HG03342 (cell line): ENCODE measurements at regions not wholly inside any gene's neighbourhood (a gene's known extent, or its start where the extent isn't known, plus 50 kb on each side); places are given as distances from the start of the nearest gene placed in this dataset.
"Not testable (repeated sequence)": the region's sequence is repeated elsewhere in the genome, so short reads cannot be mapped to it uniquely, and the experiment has no call there.

Source experiments
- ATAC-seq: cut with Tn5 transposase; IDR thresholded peaks from one replicate; pipeline ENCODE4 v1.9.1; 2021; ENCODE audit warnings: mild to moderate bottlenecking, moderate library complexity; ENCODE audit not compliant: unreplicated experiment

DNA sequence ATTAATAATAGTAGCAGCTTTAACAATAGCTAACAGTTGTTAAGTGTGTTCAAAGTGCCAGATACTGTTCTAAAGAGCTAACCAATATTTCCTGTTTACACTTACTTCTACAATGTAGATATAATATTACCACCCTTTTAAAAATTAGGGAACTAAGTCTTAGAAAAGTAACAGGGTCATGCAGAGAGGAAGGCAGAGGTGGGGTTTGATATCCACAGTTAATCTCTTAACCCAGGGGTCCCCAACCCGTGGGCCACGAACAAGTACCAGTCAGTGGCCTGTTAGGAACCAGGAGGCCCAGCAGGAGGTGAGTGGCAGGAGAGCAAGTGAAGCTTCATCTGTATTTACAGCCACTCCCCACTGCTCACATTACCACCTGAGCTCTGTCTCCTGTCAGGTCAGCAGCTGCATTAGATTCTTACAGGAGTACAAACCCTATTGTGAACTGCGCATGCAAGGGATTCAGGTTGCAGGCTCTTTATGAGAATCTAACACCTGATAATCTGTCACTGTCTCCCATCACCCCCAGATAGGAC, 89.1 kb downstream of the ACTL7B start:
- no peak for ATAC-seq

DNA sequence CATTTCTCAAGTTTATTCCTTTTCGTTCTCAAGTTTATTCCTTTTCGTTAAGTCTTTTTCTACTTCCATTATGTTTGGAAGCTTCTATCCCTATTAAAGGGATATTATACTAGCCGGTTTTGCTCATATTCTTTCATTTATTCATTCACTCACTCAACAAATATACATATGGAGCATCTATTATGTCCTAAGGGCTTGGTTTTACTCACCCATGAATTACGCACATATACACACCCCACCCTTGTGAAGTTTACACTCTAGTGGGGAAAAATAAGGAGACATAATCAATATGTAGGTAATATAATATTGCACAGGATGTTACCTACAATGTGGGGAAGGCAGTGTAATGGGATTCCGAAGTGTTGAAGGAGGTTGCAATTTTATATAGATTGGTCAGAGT, 90.5 kb downstream of the ACTL7B start:
- no peak for ATAC-seq

DNA sequence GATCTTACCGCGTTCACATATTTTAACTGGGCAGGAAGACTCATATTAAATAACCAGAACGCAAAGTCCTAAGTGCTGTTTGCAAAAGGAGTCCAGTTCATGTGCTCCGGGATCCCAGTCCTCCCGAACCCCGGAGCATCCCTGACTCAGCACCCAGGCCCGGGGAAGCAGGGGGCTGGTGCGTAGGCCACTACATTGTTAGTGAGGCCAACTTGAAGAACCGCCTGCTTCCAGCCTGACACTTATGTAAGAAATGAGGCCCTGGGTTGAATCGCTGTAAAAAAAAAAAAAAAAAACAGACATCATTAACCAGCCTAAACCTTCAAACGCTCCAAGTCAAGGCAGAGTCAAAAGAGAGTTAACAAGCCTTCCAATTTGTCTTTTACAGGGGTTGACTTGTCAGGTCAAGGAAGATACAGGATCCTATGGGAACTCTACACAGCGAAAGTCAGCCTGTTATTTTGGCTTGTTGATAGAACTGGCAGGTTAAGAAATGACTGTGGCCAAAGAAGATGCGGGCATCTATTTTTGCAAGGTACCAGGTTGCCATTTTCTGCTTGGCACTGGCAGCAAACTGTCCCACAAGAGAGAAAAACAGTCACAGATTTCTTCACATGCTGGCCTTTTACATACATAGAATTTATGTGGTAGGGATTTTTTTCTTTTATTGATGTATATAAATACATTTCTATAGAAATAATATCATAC, 93.3 kb downstream of the ACTL7B start:
- no peak for ATAC-seq

DNA sequence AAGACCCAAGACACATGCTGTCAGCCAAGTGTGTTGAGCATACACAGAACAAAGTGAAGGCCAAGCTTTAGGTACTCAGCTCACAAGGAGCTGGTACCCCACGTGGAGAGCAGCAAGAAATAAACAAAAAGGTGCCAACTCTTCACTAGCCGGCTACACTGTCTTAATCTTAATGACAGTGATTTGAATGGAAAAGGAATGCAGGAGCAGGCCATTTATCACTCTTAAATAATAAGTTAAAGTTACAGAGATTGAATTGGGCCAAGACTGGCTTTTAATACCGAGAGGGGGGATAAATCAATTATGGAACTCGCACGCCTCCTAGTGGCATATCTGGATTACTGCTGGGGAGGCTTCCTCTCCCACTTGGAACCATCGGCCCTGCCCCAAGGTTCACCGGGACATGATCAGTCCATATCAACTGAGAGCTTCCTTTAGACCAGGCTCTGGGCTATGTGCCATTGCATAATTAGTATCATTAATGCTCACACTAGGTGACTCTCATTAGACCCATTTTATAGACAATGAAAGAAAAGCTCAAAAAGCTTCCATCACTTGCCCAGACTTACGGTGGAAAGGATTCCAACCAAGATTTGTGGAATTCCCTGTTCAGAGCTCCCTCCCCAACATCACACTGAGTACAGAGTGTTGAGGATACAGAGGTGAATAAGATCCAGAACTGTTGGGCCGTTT, 94.0 kb downstream of the ACTL7B start:
- peak; percentile 81 for ATAC-seq

DNA sequence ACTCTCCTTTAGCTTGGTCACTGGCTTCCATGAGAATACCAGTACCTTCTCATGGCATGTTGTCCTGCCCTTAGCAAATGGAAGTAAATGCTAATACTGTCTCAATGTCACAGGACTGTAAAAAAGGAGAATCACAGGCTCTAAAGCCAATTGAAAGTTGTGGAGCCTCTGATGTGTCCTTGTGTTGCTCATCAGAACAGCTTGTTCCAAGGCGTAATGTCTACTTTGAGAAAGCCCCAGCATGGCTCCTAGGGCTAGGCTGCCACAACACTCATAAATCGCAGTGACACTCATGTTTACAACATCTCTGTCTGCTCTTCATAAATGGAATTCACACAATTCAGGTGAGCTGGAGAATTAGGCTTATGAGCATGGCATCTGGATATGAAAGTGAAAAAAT, 94.9 kb downstream of the ACTL7B start:
- no peak for ATAC-seq

DNA sequence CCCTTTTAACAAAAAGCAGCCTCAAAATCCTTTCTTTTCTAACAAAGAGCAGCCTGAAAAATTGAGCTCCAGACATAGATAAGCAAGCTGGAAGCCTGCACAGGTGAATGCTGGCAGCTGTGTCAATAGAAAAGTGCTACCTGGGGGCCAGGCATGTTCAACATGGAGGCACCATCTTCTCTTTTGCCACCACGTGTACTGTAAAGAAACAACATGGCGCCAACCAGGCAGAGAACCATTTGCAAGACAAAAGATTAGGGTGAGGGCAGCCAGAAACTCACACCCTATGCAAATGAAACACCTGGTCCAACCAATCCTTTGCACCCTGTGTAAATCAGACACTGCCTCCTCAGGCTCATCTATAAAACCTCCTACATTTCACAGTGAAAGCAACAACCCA, 96.0 kb downstream of the ACTL7B start:
- ATAC-seq: no peak

DNA sequence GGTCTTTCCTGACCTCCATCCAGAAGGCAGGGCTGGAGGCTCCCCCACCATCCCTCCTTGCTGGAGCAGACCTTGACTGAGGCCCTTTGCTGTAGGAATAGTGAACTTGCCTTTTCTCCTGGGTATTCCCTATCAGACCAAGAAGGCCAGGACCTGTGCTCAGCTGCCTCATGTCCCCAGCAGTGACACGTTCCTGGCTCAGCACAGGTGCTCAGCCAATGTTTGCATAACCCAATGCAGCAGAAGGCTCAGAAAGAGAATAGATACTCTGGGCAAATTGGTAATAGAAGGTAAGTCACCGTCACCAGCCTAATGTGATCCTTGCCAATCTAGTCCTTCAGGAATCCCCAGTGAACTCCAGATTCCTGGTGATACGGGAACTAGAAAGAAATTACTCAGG, 96.4 kb downstream of the ACTL7B start:
- no peak for ATAC-seq

DNA sequence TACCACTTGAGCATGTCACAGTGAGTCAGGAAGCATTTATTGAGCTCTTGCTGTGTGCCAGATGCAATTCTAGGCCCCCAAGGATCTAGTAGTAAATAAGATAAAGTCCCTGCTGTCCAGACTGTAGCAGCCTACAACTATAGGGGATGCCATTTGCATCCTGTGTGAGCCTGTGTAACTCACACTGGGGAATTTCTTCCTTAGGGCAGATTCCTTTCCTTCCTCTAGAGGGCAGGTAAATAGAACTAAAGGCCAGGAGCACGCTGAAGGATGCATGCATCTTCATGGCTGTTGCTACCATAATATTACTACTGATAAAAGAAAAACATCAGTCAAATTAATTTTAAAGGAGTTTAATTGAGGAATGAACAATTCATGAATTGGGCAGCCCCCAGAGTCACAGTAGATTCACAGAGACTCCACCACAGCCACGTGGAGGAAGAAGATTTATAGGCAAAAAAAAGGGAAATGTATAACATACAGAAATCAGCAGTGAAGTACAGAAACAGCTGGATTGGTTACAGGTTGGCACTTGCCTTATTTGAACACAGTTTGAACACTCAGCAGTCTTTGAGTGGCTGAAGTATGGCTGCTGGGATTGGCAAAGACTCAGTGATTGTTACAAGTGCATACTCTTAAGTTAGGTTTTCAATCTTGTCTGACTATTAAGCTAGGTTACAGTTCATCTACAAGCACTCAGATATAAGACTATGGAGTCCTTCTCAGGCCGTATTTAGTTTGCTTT, 98.9 kb downstream of the ACTL7B start:
- ATAC-seq: no peak

DNA sequence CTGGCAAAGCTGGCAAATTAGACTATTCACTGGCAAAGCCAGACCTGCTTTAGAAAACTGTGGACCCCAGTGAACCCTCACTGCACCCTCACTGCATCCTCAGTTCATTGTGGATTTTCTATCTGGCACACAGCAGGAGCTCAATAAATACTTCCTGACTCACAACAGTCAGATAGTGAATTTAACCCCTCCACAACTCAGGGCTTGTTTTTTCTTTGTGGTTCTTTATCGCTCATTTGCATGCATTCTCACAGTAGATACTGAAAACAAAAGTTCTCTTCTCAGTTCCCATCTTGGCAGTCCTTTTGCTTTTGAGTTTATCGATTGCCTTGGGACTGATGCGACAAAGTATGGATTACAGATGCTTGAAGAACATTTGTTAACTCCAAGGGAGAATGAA, 99.8 kb downstream of the ACTL7B start:
- peak; percentile 90 for ATAC-seq

DNA sequence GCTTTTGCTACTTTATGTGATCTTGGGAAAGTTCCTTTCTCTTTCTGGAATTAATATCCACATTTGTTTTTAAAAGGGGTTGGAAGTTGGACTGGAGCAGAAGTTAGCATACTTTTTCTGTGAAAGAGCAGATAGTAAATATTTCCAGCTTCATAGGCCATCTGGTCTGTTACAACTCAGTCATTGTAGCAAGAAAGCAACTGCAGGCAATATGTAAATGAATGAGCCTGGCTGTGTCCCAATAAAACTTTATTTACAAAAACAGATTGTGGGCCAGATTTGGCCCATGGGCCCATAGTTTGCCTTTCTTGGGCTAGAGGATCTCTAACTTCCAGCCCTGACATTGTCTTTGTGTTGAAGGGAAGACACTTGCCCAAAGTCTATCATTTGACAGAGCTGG, 104.4 kb downstream of the ACTL7B start:
- no peak for ATAC-seq

DNA sequence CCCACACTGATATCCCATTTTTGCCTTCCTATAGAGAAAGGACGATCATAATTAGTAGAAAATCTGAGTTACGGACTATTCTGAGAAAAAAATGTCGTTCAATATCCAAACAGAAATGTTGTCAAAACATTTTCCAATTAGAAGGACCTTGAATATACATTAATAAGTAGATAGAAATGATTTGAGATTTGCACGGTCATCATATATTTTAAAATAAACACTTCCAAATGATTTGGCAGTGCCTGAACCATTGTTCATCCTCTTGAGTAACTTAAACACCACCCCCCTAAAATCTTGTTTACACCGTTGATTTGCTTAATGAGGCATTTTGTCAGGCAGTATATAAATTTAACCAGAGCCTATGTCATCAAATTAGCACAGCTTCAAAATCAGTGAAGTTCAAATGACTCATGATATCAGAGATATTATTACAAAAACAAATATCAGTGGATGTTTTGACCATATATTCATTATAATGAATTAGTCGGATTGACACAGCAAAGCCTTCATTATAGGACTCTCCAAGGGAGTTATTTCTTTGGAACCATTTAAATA, 105.0 kb downstream of the ACTL7B start:
- no peak for ATAC-seq

DNA sequence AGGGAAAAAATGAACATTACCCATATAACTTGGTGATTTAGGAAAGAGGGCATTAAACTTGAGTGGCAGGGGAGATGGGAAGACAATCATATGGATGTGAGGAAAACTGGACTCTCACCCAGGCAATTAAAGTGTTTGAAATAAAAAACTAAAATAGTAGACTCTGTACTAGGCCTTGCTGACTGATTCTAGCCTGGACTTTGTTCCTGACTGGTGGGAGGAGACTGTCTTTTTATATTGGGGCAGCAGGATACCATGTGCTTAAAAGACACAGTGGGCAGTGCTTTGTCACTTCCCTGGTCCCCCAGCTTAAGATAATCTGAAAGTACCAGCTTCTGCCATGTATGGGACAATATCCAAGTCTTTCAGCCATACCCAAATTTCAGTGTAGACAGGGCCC, 107.0 kb downstream of the ACTL7B start:
- ATAC-seq: no peak

DNA sequence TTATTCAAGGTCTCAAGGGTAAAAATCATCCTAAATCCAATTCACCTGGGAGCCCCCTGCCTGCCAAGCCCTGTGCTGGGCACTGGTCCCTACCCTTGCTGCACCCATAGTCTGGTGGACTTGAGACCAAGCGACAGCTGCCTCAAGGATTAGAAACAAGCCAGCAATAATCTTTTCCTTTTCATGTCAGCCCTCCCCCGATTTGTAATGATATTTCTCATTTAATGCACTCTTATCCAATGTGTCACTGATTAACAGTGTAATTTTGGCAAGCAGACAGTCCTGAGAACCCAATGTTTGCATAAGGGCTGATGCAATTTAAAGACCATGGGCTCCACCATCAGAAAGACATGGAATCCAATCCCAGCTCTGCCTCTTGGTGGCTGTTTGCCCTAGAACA, 108.9 kb downstream of the ACTL7B start:
- ATAC-seq: no peak

DNA sequence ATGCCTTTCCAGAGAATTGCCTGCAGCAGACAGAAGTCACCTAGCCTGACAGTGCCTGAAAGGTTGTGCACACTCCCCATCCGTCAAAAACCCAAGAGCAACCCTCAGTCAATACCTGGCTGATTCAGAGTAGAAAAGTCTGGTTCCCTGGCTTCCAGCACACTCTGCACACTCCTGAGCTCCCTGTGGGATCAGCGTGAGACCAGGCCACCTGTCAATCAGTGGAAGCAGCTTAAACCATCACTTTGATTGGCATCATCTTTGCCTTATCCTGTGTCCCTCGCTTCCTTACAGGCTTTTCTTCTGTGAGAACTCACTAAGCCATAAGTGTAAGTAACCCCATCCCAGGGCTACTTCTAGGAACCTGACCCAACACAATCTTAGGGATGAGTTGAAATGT, 109.8 kb downstream of the ACTL7B start:
- no peak for ATAC-seq

DNA sequence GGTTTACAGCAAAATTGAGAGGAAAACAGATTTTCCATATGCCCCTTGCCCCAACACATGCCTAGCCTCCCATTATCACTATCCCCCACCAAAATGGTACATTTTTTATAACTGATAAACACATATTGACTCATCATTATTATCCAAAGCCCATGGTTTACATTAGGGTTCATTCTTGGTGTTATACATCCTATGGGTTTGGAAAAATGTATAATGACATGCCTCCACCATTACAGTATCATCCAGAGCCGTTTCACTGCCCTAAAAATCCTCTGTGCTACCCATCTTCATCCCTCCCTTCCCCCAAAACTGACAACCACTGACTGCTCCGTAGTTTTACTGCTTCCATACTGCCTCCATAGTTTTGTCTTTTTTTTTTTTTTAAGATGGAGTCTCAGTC, 111.1 kb downstream of the ACTL7B start:
- ATAC-seq: no peak

DNA sequence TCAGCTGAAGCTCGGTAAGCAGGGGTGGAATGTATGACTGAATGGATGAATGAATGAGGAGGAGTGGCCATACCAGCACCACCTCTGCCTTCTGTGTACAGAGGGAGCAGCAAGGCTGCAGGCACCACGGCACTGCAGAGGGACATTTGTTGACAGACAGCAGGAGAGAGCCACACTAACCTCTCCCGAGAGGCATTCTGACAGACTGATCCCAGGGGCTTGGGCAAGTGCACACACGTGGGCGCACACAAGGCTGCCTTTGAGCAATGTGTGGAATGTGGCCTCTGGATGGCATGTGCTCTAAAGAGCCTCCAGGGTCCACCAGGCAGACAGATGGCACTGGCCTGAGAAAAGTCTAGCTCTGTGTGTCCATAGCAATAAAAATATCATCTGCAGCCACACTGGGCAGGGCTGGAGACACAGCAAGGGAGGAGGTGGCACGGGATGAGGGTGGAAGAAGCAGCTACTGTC, 111.8 kb downstream of the ACTL7B start:
- no peak for ATAC-seq

DNA sequence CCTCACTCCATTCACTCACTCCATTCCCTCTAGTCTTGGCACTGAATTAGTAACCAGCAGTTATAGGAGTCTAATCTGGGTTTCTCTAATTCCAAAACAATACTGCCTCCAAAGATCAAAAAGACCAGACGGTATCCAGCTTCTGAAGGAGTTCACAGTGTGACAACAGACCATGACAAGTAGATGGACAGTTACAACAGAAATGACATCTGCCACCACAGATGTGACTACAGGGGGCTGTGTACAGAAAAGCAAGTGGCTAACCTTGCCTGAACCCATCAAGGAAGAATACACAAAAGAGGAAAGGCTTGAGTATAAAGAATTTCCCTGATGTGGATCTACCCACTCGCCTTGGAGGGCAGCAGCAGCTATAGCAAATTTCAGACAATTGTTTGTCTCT, 112.4 kb downstream of the ACTL7B start:
- no peak for ATAC-seq

DNA sequence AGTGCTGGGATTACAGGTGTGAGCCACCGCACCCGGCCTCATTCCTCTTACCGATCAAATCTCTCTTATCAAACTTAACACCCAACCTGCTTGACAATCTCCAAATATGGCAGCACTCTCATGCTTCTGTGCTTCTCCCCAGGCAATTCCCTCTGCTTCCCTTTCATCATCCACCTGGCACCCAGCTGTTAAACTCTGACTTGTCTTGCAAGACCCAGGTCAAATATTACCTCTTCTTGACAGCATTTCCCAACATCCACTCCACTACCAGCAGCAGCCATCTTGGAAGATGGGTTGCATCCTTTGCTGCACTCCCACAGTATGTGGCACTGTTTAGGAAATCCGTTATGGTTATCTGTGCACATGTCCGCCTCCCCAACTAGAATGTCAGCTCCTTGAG, 113.6 kb downstream of the ACTL7B start:
- no peak for ATAC-seq

DNA sequence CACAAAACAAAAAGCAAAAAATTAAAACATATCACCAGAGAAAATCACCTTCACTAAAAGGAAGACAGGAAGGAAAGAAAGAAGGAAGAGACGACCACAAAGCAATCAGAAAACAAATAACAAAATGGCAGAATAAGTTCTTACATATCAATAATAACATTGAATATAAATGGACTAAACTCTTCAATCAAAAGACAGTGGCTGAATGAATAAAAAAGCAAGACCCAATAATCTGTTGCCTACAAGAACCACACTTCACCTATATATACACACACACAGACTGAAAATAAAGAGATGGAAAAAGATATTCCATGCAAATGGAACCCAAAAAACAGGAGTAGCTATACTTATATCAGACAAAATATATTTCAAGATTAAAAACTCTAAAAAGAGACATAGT, 124.5 kb downstream of the ACTL7B start:
- not testable (repeated sequence) for ATAC-seq

DNA sequence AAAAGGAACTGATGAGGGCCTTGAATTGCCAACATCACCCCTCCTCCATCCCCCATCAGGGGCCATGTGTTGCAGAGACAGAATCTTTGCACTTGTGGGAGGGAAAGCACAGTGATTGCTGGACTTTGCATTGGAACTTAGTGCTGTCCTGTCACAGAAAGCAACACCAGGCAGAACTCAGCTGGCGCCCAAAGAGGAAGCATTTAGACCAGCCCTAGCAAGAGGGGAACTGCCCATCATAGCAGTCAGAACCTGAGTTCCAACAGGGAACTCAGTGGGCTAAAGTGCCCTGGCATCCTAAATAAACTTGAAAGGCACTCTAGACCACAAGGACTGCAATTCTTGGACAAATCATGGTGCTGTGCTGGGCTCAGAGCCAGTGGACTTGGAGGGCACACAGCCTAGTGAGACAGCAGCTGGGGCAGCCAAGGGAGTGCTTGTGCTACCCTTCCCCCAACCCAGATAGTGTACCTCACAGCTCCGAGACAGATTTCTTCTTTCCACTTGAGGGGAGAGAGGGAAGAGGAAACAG, 128.1 kb downstream of the ACTL7B start:
- no peak for ATAC-seq

DNA sequence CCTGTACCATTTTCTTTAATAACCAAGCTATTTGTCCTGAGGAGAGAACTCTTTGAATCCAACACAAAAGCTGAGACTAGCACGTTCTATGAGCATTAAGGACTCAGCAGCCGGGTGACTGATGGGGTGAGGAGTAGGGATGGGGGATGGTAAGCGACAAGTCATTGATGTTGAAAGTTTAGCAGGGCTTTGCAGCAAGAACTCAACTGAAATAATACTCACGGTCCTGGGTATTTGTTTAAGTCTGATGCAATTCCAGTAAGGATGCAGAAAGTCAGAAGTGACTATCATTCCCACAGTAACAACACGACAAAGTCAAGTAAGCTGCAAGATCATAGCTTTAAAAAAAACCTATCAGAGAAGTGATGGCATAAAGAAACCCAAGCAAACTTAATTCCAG, 131.1 kb downstream of the ACTL7B start:
- no peak for ATAC-seq
